ENCODE measurements at regions not wholly inside any gene's neighbourhood (a gene's known extent, or its start where the extent isn't known, plus 50 kb on each side); places are given as distances from the start of the nearest gene placed in this dataset.

- TF ChIP-seq CTCF (IDR thresholded peaks at IDR 0.05; ENCODE audit: low read length) (no peak), EZH2 (optimal IDR thresholded peaks at IDR 0.05; ENCODE audit: low read depth, low read length) (no peak), EZH2phosphoT487 (IDR thresholded peaks at IDR 0.05; ENCODE audit: low read length) (no peak)
Observed at GRCh38 chr4:12538162-12538561, 946.0 kb downstream of the RAB28 start.
